ENCODE measurements at regions not wholly inside any gene's neighbourhood (a gene's known extent, or its start where the extent isn't known, plus 50 kb on each side); places are given as distances from the start of the nearest gene placed in this dataset.

DNA sequence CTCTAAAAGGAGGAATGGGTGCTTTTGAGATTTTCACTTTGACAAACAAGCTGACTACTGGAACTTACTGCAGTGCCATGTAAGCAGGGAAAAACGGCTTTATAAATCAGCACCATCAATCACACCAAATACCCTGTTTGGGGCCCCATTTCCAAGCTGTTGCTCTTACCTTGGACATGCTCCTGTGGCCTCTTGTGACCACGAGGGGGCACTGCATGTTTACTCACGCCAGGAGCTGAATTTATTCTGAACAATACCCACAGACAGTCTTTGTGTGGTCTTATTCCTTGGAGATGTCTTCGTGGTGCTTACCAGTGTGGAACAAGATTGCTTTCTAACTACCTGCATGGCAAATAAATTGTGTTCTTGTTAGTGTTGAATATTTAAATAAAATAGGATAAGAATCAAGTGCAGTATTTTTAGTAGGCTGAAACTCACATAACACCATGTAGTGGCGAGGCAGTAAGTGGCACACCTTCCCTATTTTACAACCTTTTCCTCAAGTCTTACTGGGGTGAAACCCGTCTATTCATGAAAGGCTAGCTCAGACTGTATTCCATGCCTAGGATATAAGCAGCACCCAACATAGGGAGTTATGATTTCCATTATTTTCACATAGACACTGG is 155.5 kb upstream of the NMUR2 start (continued):
- TF ChIP-seq, protein P1, sequence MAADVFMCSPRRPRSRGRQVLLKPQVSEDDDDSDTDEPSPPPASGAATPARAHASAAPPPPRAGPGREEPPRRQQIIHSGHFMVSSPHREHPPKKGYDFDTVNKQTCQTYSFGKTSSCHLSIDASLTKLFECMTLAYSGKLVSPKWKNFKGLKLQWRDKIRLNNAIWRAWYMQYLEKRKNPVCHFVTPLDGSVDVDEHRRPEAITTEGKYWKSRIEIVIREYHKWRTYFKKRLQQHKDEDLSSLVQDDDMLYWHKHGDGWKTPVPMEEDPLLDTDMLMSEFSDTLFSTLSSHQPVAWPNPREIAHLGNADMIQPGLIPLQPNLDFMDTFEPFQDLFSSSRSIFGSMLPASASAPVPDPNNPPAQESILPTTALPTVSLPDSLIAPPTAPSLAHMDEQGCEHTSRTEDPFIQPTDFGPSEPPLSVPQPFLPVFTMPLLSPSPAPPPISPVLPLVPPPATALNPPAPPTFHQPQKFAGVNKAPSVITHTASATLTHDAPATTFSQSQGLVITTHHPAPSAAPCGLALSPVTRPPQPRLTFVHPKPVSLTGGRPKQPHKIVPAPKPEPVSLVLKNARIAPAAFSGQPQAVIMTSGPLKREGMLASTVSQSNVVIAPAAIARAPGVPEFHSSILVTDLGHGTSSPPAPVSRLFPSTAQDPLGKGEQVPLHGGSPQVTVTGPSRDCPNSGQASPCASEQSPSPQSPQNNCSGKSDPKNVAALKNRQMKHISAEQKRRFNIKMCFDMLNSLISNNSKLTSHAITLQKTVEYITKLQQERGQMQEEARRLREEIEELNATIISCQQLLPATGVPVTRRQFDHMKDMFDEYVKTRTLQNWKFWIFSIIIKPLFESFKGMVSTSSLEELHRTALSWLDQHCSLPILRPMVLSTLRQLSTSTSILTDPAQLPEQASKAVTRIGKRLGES (CRISPR knock-in tag; IDR thresholded peaks at IDR 0.05; ENCODE audit: borderline replicate concordance) = no peak
- no peak for TF ChIP-seq ATM (IDR thresholded peaks at IDR 0.05; ENCODE audit: borderline replicate concordance)
- no peak for TF ChIP-seq ZNF710 (CRISPR knock-in tag; IDR thresholded peaks at IDR 0.05; ENCODE audit: borderline replicate concordance)
- TF ChIP-seq MTA1 (CRISPR knock-in tag; IDR thresholded peaks at IDR 0.05; ENCODE audit: borderline replicate concordance) = no peak

DNA sequence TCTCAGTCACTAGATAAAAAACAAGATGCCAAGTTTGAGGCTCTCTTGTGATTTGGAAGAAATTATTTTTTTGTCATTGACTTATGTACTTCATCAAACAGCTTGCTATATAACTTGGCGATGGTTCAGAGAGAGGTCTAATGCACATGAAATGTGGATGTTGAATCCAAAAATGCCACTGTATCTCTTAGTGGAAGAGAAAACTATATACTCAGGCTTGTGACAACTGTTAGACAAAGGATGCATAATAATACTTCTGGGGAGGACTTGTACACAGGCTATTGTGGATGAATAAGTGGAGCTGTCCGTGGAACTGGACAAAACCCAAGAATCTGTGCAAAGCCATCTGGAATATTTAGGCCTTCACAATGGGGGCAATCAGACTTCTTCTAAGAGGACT is 162.9 kb upstream of the NMUR2 start:
- H4K20me1 ChIP-seq (ENCODE audit: insufficient read depth, low read length) = no peaks in the 10 kb centered on the region
- intact Hi-C loops (cut with micrococcal nuclease; ENCODE audit: unreplicated experiment) = no loop called here
- H3K79me2 ChIP-seq (ENCODE audit: insufficient read depth, low read length) = no peaks in the 10 kb centered on the region
- DNase-seq (ENCODE audit: low spot score) (no peak), FAIRE-seq (no peak), ATAC-seq (no peak)
- peaks cover 4% of the 10 kb centered on the region; the same call in 1 of the 2 replicates for H3K9me3 ChIP-seq (ENCODE audit: low read length)
- no TSS peak for BruUV-seq (replicated peaks)
- H3K4me1 ChIP-seq (ENCODE audit: insufficient read depth, low read length) = no peaks in the 10 kb centered on the region
- no peak overlapping the region for H3K27ac ChIP-seq (ENCODE audit: extremely low read length, insufficient read depth, low read length)
- POLR2A ChIA-PET = no interaction called here
- 0% methylated on average over 2 of the region's 2 CpGs for WGBS (ENCODE audit: low lambda C conversion rate)
- no peak overlapping the region for H2AFZ ChIP-seq (ENCODE audit: low read length)
- no peak overlapping the region for H3K4me3 ChIP-seq (replicated peaks in 1 of 3; ENCODE audit: insufficient read depth in 1 of 3, low read depth in 2 of 3, low read length in 3 of 3)
- CTCF ChIA-PET (ENCODE audit: low intra/inter-chr PET ratio, low total read pairs) = no interaction called here
- no peaks in the 10 kb centered on the region for H3K36me3 ChIP-seq (replicated peaks in 1 of 2; ENCODE audit: control insufficient read depth in 1 of 2, insufficient read depth in 2 of 2, low read length in 2 of 2)
- no peaks in the 10 kb centered on the region for H3K27me3 ChIP-seq (ENCODE audit: control insufficient read depth in 1 of 2, insufficient read depth in 2 of 2, low read length in 2 of 2)
- no peak overlapping the region for H3K9ac ChIP-seq (ENCODE audit: insufficient read depth, low read depth, low read length)
- in situ Hi-C loops (cut with HindIII; ENCODE audit: extremely low pct_ligation_motif_present, low pct_unique_long_range_greater_than_20kb) = loop anchor here (25.0 kb wide), 1 partner anchor 569 kb away; no protein-coding TSS in a partner anchor
- H3K4me2 ChIP-seq (ENCODE audit: low read depth, low read length) = no peak overlapping the region
- no peak for TF ChIP-seq ZFP62 (CRISPR knock-in tag; IDR thresholded peaks at IDR 0.05)
- no peak for TF ChIP-seq ZNF777 (CRISPR knock-in tag; IDR thresholded peaks at IDR 0.05)
- no peak for TF ChIP-seq ATRX (CRISPR knock-in tag; IDR thresholded peaks at IDR 0.05; ENCODE audit: borderline replicate concordance)
- no peak for TF ChIP-seq RBM39 (IDR thresholded peaks at IDR 0.05; ENCODE audit: low read depth, low read length, poor library complexity, severe bottlenecking)
- no peak for TF ChIP-seq KDM1A (CRISPR knock-in tag; IDR thresholded peaks at IDR 0.05)
- no peak for TF ChIP-seq KAT8 (CRISPR knock-in tag; IDR thresholded peaks at IDR 0.05)
- TF ChIP-seq NR0B2 (CRISPR knock-in tag; IDR thresholded peaks at IDR 0.05) = no peak
- no peak for TF ChIP-seq ZNF567 (CRISPR knock-in tag; IDR thresholded peaks at IDR 0.05; ENCODE audit: borderline replicate concordance)
- TF ChIP-seq, protein P2, sequence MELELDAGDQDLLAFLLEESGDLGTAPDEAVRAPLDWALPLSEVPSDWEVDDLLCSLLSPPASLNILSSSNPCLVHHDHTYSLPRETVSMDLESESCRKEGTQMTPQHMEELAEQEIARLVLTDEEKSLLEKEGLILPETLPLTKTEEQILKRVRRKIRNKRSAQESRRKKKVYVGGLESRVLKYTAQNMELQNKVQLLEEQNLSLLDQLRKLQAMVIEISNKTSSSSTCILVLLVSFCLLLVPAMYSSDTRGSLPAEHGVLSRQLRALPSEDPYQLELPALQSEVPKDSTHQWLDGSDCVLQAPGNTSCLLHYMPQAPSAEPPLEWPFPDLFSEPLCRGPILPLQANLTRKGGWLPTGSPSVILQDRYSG (CRISPR knock-in tag; IDR thresholded peaks at IDR 0.05) = no peak
- TF ChIP-seq ZNF543 (CRISPR knock-in tag; IDR thresholded peaks at IDR 0.05) = no peak
- no peak for TF ChIP-seq ATM (IDR thresholded peaks at IDR 0.05; ENCODE audit: borderline replicate concordance)
- no peak for TF ChIP-seq ZNF674 (CRISPR knock-in tag; IDR thresholded peaks at IDR 0.05; ENCODE audit: low read depth)
- TF ChIP-seq PLRG1 (conservative IDR thresholded peaks at IDR 0.05) = no peak
- no peak for TF ChIP-seq RXRB (CRISPR knock-in tag; IDR thresholded peaks at IDR 0.05; ENCODE audit: borderline replicate concordance)
- no peak for TF ChIP-seq KMT2A (CRISPR knock-in tag; IDR thresholded peaks at IDR 0.05)
